HK-2 (cell line): ENCODE measurements at regions not wholly inside any gene's neighbourhood (a gene's known extent, or its start where the extent isn't known, plus 50 kb on each side); places are given as distances from the start of the nearest gene placed in this dataset.
"Not testable (repeated sequence)": the region's sequence is repeated elsewhere in the genome, so short reads cannot be mapped to it uniquely, and the experiment has no call there.

Experiments used
- DNase-seq: peaks from one replicate; pipeline ENCODE4 v3.0.0-alpha.2; 2018; ENCODE audit not compliant: unreplicated experiment

DNA sequence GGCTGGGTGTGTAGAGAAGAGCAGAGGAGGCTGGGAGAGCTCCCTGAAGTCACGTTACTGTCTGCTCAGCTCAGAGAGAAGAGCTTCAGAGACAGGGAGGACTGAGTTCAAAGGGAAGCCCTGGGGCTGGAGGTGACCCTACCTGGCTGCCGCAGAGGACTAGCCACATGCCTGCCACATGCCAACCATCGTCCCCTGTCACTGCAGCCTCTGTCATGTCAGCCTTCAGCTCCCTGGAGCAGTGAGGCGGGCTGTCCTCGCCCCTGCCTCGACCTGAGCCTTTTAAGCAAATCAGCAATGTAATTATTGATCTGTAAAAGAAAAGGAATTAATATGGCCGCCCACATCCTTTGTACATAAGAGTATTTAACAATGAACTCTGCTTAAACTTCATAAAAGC lies 89.3 kb upstream of the RET start:
- DNase-seq, result no peak

DNA sequence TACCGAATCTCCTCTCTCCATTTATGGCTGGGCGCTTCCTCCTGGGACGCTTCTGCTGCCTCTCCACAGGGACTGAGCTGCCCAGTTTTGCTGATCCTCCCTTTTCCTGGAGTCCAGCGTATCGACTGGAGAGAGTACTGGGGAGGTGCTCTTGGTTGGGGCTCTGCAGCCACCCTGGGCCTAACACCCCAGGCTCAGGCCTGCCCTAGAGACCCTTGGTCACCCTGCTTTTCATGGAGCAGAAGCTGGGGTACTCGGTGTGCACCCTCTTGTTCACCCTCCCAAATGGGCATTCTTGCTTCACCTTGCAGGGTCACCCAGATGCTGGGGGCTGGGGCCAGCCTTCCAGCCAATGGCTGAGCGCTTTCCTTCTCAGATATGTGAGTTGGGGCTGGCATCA lies 88.8 kb upstream of the RET start:
- no peak for DNase-seq

DNA sequence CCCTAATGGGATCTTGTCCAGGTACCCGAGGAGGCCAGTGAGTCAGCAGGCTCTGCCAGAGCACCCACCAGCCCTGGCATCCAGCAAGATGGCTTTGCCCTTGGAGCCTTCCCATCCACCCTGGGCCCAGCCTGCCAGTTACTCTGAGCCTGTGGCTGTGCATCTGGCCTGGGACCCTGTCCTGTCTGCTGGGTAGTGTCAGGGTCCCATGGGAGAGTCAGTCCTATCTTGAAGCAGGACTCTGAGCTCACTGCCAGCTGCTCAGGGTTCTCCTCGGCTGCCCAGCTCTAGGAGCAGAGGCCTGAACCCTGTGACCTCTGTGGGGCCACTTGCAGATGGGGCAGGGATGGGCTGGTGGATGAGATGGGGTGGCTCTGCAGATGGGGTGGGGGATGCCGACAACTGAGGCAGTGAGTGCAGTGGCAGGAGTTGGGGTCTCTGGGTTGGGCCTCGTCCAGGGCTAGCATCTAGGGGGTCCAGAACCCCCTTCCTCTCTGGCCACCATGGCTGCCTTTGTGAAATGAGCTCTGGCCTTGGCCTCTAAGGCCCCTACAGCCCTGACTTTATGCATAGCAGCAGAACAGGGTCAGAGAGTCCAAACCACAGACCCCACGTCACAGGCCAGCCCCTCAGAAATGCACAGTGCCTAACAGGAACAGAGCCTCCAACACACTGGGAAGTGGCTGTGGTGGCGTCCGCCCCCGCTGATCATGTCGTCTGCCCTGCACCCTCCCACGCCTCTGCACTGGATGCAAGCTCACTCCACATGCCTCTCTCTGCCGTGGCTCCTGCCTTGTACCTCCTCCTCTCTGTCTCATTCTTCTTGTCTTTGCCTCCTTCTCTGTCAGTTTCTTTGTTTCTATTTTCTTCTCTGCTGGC lies 88.1 kb upstream of the RET start:
- no peak for DNase-seq

DNA sequence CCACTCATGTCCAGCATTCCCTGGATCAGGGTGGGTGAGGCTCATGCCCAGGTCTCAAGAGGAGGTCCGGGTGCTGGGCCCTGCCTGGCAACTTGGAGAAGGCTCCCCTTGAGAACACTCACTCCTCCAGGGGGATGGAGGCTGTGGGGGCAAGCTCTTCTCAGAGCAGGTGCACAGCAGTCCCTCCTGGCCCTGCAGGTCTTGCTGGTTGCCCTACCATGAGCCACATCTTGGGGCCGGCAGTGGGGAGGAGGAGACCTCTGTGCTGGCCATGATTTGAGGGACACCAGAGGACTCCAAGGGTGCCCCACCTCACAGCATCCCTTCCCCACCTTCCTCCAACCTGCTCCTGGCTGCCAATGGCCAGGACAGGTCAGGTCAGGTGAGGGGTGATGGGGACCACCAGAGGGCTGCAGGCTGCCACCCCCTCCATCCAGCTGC lies 87.4 kb upstream of the RET start:
- DNase-seq, result no peak

DNA sequence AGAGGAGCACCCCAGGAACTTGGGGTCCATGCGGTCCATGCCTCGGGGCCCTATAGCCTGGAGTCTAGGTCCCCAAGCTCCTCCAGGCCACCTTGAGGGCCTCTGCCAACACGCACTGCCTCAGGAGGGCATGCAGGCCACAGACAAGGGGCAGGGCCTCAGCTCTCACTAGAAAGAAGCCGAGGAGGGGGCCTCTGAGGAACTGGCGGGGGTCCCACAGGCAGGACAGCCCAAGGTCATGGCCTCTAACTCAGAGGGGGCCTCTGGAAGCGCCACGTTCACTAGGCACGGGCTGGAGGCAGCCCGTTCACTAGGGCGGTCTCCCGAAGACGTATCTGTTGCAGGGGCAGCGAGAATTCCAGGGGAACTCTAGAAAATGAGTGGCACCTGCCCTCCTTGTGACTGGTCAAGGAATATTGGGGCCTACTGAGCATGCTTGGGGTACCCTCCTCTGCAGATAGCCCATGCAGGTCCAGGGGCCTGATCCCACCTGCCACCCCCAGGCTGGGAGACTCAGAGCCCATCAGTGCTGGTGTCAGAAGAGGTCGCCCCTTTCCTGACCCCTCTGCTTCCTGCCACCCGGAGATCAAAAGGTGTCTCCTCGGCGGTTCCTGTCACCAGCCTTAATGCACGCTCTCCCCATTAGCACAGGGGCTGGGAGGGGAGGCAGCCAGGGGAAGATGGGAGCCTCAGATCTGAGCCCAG lies 86.7 kb upstream of the RET start:
- no peak for DNase-seq

DNA sequence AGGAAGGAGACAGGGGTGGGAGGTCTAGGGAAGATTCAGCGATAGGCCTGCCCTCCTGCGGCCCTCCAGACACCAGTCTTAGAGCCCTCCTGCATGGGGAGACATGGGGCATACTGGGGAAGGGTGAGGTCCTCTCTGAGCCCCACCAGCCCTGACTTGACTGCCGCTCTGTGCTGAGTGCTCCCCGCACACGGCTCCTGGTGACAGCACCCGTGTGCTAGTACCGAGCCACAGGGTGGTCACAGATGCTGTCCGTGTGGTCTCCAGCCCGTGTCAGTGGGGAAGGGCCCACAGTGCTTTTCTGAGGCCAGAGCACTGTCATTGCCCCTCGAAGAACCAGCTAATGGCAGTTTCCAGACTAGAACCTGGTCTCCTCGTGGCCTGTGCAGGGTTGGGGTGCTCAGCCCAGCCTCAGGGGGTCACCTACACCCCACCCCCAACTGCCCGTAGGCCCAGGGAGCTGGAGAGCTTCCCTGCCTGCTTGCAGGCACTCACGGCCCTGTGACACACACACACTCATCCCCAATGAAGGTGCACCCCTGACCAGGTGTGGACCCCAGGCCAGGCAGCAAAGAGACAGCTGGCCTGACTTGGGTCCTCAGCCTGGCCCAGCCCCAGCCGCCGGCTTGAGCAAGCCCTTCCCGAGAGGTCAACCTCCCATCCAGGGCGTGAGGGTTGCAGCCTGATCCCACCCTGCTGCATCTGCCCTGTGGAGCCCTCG lies 86.0 kb upstream of the RET start:
- no peak for DNase-seq

DNA sequence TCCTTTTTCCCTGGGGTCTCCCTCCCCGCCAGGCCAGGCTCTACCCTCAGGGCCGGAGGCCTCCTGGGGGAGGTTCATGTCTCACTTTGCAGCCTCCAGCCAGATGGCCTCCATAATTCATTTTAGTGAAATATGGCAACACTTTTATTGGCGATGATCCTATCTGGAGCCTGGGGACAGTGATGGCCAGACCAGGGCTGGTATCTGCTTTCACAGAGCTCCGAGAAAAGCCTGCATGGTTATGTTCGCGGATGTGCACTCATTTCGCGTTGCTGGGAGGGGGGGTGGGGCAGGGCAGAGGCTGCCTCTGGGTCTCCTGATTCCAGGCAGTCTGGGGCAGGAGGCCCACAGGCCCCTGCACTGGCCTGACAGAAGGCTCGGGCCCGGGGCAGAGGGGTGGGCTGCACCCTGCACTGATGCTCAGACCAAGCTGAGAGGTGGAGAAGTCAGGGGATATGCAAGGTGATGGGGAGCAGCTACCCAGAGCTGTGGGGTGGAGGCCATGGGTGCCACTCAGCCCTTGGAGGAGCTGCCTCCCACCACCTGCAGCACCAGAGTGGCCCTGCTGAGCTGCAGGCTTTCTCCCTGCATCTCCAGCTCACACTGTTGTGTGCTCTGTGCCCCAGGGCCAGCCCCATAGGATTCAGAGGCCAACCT lies 85.3 kb upstream of the RET start:
- DNase-seq, result no peak

DNA sequence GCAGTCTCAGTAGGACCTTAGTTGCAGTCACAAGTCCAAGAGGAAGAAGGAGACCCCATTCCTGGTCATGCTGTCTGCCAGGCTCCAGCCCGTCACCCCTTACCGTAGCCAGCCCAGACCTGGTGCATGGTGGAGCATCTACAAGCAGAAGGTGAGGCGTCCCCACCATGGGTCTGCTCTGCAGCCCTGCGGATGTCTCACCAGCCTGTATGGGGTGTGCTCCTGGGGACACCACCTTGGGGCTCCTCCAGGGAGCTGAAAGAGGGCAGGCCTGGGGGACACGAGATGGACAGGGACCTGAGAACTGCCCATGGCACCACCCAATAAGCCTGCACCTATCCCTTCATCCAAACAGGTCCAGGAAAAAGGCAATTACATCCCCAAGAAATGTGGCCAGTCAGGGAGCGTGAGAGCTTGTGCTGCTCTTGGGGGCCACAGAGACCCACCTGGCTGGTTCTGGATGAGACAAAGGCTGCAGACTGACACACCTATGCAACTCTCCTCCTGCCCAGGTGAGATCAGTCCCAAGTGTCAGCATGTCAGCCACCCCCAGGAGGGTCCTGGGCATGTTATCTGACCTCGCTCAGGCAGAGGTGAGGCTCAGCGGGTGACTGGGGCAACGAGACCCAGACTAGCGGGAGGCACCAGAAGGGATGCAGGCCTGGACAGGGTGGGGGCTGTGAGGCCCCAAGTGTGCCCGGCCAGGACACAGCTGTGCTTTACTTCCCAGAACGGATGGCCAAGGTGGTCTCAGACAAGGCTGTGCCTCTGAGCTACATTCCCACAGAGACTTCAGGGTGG lies 84.5 kb upstream of the RET start:
- DNase-seq, result no peak

DNA sequence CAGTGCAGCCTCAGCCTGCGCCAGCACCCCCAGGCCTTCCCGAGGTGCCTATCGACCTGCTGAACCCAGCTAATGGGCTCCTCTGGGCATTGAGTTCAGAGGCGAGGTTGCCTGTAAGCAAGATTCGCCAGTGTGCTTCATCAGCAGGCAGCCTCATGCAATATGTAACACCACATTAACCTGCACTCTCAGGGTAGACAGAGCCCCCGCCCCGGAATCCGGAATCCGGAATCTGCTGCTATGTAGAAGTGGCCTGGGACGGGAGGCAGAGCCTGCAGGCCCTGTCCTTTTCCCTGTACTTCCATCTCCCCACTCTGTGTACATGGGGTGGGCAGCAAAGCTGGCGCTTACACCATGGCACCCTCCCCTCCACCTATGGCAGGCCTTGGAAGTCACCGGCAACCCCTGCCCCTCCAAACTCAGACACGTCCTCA lies 83.9 kb upstream of the RET start:
- DNase-seq, result no peak

DNA sequence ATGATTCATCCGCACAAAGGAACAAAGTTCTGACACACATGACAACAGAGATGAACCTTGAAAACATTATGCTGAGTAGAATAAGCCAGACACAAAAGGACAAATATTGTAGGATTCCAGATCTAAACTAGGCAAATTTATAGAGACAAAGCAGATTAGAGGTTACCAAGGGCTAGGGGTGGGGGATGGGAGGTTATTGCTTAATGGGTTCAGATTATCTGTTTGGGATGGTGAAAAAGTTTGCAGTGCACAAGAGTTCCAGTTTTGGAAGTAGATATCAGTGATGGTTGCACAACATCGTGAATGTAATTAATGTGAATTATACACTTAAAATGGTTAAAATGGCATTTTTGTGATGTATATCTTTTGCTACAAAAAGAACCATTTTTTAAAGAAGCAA lies 82.0 kb upstream of the RET start:
- DNase-seq, result not testable (repeated sequence)

DNA sequence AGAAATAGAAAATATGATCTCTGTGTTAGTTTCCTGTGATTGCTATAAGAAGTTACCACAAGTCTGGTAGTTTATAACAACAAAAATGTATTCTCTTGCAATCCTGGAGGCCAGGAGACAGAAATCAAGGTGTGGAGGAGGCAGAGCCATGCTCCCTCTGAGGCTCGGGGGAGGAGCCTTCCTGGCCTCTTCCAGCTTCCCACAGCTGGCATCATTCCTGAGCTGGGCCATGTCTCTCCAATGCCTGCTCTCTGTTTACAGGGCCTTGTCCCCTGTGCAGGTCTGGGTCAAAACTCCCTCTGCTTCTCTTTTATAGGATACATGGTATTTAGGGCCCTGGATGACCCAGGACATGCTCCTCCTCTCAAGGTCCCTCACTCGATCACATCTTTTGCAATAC lies 81.3 kb upstream of the RET start:
- no peak for DNase-seq

DNA sequence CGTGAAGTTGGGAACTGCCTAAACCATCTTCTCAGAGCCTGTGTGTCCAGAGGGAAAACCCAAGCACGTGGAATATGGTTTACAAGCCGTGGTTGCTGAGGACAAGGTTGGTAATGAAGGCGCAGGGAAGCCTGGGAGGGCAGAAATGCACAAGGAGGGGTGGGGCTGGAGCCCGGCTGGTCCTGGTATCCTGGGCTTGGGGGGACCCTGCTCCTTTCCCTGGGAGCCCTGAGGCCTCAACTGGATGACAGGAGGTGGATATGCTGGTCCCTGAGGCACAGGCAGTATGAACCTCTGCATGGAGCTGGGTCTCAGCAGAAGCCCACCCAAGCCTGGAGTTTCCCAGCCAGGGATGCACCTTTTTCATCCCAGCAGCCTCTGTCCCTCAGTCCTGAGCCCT lies 80.3 kb upstream of the RET start:
- DNase-seq, result no peak

DNA sequence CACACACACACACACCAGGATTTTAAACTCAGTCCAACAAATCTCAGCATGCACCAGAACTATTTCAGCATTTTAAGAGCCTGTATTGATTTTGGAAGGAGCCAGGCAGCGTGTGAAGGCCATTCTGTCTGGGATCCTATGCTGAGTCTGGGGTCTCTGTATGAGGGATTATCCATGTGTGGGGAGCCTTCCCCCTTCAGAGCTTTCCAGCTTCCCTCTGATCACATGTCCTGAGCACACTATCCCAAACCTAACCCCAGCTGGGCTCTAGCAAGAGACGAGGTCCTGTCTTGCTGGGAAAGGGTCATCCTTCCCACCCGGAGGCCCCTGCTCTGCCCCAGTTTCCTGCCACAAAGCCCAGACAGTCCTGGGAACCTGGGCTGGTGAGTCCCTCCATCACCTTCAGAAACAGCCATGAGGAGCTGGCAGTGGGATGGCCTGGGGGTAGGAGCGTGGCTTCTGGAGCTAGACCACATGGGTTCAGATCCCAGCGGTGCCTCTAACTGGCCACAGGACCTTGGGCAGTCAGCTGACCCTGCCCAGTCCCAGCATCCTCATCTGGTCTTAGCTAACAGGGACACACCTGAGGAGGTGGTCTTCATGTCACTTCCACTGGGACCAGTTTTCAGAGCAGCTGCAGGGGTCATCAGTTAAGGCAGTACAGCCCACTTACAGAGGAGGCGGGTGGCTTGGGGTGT lies 79.6 kb upstream of the RET start:
- no peak for DNase-seq

DNA sequence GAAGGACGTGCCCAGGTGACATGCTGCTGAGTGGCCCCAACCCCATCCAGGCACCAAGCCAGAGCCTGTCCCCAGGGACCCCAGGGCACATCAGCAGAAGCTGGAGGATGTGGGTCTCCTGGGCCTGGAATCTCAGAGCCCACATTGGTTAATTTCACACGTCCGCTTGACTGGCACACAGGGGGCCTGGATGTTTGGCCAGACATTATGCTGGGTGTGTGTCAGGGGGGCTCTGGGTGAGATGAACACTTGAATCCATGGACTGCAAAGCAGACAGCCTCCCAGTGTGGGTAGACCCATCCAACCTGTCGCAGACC lies 79.1 kb upstream of the RET start:
- DNase-seq, result no peak

DNA sequence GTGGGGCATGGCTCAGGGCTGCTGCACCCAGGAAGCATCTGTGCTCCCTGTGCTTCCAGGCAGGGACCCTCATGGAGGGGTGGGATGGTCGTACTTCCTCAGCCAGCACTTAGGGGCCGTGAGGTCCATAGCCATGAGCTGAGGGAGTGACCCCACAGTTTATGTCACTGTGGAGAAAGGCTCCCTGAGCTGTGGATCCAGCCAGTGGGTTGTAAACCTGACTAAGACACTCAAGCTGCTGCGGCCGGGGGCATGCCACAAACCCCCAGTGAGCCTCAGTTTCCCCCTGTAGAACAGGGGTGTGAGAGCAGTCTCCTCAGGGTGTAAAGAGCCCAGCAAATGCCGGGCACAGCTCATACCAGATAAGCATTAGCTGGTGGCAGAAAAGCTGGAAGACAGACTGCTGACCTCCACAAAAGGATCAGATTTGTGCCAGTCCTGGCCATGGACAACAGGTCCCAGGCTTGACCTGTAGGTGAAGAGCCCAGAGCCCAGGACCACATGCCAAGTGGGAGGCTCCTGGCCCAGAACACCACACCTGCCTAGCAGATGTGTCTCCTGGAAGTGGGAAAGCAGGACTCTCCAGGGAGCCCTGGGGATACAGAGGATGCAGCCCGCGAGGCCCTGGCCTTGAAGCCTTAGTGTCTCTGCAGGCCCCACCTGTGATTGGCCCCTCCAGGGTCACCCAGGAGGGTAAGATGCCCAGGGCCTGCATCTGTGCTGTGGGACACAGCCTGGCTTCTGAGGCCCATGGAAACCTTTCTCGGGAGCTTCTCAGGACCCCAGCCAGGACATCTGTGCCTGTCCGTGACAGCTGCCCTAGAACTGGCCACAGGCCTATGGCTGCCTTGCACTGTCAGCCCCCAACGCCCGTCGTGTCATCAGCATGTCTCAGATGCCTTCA lies 78.1 kb upstream of the RET start:
- no peak for DNase-seq

DNA sequence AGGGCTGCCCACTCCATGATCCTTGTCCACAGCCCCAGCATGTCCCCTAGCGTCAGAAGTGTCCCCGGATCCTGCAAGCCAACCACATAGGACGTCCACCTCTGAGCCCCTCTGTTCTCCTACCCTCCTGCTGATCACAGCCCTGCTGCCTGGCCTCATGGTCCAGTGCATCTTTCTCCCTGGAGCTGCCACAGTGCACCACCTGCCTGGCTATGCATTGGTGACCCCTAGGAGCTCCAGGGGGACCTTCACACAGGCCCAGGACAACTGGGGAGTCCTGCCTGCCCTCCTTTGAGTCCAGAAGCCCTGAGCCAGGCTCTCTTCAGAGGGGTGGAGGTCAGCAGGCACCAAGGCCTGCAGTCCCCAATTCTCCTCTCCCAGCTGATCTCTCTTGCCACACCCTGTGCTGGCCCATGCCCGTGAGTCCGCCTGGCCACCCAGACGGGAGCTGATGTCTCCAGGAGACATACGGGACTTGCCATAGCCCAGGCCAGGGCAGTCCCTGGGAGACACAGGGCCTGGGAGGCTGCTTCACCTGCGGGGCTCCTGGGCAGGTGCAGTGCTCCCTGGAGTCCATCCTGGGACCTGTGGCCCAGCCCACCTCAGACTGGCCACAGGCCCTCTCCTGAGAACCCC lies 77.4 kb upstream of the RET start:
- DNase-seq, result no peak

DNA sequence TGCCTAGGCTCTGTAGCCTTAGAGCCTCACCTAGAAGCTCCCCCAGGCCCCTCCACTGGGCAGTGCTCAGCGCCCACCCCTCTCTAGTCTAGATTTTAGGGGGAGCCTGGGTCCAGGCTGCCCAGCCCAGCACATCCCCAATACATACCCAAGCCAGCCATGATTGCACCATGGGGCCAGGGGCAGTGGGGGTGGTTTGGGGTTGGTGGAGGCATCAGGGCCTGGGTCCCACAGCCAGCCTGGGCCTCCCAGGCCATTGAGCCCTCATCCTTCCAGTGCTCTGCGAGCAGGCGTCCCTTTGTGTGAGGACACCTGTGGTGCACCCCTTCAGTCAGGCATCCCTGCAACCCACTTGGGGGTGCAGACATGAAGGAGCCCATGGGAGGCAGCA lies 76.9 kb upstream of the RET start:
- no peak for DNase-seq

DNA sequence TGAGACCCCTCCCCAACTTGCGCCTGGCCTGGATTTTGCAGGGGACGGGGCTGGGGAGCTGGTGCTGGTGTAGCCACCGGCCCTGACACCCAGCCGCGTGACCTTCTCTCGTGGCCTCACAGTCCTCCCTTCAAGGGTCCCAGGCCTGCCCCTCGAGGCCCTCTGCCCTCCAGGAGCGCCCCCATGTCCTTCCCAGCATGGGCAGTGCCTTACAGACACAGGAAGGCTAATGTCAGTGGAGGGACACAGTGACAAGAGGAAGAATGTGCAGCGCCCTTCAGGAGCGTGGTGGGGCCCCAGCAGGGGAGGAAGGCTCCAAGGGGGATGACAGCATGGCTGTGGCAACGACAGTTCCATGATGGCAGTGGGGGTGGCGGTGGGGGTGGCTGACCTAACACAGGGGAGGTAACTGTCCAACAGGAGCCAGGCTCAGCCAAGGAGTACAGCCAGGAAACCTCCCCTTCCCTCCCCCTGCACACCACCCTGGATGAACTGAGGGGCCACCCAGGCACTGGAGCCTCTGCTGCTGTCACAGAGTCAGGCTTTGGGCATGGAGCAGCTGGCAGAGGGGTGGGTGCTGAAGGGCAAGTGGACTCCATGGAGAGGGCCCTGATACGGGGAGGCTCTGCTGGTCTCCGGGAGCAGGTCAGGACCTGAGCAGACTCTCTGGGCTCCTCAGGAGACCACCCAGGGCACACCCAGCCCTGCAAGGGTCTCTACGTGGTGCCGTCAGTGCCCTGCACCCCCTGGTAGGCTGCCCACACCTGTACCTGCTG lies 76.0 kb upstream of the RET start:
- no peak for DNase-seq

DNA sequence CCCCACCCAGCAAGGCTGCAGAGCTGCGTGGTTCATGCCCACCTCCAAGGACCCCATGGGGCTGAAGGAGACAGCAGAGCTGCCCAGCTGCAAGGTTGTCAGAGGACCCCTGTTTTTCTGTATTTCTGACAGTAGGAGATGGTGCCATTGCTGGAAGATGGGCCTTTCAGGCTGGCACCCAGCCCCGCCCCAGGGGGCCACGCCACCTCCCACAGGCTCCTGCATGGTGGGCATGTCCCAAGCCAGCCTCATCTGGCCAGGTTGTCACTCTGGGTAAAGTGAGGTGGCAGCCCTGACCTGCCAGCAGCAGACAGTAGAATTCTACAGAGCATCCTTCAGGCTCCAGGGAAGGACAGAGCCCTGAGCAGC lies 75.5 kb upstream of the RET start:
- no peak for DNase-seq
